ENCODE measurements at regions not wholly inside any gene's neighbourhood (a gene's known extent, or its start where the extent isn't known, plus 50 kb on each side); places are given as distances from the start of the nearest gene placed in this dataset.
"Not testable (repeated sequence)": the region's sequence is repeated elsewhere in the genome, so short reads cannot be mapped to it uniquely, and the experiment has no call there.

GRCh38 chr4:15294202-15294601 lies 133.6 kb upstream of the C1QTNF7 start:
- no peak for DNase-seq

- DNase-seq = no peak
Measured at GRCh38 chr4:15294832-15295231, 133.0 kb upstream of the C1QTNF7 start.

- no peak for DNase-seq
Measured at GRCh38 chr4:15295421-15296162, 132.2 kb upstream of the C1QTNF7 start.

DNA sequence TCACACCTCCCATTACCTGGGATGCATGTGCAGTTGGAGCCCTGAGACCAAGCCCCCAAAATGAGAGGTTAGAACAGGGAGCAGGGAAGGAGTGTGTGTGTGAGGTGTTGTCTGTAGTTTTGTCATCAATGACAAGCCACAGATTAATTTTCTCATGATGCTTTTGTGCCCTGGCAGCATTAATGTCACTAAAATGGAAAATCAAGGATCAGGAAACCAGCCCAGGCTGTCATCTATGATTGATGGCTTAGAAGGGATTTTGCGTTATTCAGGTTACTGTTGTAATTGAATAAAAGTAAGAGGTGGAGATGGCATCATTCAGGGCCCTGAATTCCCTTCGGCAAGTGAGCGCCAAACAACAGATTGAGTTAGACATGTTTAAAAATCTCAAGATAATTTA lies 130.5 kb upstream of the C1QTNF7 start:
- no peak for DNase-seq

GRCh38 chr4:15299627-15300026 lies 128.2 kb upstream of the C1QTNF7 start:
- no peak for DNase-seq

DNA sequence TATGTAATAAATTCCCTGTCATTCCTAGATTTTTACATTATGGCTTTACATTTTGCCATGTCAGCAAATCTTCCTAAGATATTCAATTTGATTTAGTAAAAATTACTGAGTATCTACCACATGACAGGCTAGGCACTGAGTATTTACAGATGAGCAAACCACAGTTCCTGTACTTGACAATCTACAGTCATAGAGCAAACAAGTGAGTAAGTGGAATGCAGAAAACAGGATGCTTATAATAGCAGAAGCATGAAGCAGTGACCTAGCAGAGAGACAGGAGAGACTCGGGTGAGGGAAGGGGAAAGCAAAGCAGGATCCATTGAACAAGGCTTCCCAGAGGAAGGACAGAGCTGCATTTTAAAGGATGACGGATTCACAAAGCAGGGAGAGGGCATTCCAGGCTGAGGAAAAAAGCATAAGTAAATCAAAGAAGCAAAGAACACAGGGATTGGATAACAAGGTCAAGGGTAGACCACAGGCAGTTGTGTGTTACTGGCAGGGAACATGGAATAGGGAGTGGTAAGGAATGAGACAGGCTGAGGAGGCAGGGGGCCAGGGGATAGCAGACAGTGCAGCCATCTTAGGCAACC lies 124.7 kb upstream of the C1QTNF7 start:
- DNase-seq = no peak

- no peak for DNase-seq
Measured at GRCh38 chr4:15314974-15315373, 112.9 kb upstream of the C1QTNF7 start.

DNA sequence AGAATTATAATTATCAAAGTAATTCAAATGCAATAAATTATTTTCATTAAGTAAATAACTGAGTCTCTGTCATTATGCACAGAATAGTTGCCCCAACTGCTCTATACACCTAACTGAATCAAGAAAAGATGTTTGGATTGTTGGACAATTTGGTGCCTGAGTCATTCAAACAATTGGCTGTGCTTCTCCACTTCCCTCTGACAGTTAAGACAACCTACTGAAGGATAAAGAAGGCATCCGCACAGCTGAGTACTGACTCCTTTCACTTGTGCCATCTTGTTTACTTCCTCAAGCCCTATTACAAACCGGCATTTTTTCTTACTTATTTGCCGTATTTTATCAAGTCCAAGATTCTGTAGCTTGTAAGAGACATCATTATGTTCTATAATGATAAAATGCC lies 110.6 kb upstream of the C1QTNF7 start:
- no peak for DNase-seq

GRCh38 chr4:15318621-15319348 lies 109.0 kb upstream of the C1QTNF7 start:
- no peak for DNase-seq

DNA sequence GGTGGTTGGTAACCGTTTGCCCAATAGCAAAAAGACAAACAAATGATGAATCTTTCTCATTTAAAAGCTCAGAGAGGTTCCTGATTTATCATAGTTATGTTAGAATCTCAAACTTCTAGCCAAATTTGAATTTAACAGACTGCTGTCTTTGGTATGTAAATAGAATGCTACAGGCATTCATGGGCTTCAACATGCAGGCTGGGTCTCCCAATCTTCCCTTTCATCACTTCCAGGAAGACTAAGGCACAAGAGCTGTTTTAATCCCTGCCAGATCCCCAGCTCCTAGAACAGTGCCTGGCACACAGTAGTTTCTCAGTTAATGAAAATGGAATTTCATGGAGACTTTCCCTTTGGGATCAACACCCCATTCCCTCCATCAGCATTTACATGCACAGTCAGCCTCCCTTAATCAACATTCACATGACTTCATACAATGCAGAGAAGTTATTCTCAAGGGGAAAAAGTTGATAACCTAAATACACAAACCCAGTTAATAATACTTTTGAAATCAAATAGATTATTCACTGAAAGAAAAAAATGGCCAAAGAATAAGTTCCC lies 107.6 kb upstream of the C1QTNF7 start:
- no peak for DNase-seq

DNA sequence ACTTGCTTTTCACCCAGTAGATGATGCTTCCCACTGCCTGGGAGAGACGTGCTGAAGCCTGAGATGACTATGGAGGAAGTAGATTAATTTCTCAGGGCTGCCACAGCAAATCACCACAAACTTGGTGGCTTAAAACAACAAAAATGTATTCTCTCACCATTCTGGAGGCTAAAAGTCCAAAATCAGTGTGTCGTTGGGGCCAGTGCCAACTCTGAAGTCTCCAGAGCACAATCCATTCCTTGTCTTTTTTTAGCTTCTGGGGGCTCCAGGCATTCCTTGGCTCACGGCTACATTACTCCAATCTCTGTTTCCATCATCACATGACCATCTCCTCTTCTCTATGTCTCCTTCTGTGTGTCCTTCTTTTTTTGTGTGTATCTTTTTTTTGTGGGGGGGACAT lies 105.8 kb upstream of the C1QTNF7 start:
- no peak for DNase-seq

DNA sequence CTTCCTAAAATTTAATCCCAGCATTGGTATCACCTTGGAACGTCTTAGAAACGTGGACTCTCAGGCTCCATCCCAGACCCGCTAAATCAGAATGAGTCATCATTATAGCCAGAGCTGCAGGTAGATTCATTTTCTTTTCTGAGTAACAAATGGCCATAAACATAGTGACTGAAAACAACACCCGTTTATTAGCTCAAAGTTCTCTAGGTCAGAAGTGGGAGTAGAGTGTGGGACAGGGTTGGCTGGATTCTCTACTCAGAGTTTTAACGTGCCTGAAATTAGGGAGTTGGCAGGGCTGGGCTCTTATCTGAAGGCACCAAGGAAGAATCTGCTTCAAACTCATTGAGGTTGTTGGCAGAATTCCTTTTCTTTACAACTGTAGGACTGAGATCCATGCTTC lies 101.8 kb upstream of the C1QTNF7 start:
- DNase-seq = no peak

DNA sequence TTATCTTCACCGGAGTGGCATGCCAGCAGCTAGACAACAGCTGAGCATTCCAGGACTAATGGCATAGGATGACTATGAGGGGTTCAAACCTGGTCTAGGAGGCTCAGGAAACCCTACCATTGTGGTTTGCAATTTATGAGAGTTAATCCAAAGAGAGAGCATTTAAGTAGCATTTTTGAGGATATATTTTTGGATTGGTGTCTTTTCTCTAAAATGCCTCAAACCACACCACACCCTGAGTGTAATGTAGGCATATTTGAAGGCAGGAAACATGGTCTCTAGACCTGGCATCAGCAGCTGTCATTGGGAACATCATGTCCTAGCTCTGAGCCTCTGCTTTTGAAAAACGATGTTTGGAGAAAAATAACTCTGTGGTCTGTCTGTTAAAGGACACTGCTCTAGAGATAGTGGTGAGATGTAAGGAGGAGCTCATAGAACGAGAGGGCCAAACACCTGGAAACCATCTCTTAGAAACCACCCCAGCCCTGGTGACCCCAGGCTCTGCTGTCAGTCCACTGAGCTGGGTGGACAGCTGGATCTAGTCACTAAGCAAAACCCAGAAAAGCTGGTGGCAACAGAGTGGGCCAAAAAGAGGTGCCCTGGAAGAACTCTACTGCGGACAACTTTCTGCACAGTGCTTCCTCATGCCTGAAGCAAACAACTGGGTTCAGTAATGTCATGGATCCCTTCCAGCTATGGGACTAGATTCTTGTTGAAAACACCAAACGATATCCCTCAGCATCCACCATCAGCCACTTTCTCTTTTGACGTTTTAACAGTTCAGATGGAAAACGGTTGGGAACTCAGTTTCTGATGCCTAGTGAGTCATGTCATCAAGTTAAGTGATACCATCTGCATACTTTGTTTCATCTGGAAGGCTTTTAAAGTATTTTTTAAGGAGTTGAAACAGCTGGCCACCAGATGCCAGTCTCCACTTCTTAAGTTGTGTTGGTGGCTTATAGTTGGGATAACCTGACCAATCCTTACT lies 100.2 kb upstream of the C1QTNF7 start:
- DNase-seq = no peak

DNA sequence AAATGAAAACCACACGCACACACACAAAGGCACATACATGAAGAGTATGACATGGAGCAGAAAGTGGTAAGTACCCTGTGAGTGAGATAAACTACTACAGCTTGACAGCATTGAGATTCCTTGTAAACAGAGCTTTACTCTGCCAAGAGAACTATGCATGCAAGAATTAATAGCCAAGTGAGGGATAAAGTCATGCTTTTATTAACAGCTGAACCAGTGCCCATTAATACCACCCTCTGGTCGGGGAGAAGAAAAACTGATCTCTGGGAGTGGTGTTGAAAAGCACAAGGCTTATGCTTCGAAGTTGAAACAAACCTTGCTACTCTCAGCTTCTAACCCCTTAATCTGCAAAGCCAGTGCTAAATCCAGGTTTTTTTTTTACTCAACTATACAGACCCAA lies 95.9 kb upstream of the C1QTNF7 start:
- no peak for DNase-seq

- no peak for DNase-seq
Measured at GRCh38 chr4:15332377-15332776, 95.5 kb upstream of the C1QTNF7 start.

GRCh38 chr4:15333692-15334633 lies 93.9 kb upstream of the C1QTNF7 start:
- DNase-seq = no peak

GRCh38 chr4:15336410-15337167 lies 91.2 kb upstream of the C1QTNF7 start:
- no peak for DNase-seq

DNA sequence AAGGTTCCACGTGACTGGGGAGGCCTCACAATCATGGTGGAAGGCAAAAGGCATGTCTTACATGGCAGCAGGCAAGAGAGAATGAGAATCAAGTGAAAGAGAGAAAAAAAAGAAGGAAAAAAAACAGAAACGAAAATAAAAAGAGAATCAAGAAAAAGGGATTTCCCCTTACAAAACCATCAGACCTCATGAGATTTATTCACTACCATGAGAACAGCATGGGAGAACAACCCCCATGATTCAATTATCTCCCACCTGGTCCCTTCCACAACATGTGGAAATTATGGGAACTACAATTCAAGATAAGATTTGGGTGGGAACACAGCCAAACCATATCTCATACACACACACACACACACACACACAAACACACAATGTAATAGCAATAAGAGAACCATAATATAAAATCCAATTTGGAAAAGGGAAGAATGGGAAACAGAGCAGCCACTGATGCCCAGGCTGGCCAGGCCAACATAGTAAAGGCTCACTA lies 90.6 kb upstream of the C1QTNF7 start:
- not testable (repeated sequence) for DNase-seq

DNA sequence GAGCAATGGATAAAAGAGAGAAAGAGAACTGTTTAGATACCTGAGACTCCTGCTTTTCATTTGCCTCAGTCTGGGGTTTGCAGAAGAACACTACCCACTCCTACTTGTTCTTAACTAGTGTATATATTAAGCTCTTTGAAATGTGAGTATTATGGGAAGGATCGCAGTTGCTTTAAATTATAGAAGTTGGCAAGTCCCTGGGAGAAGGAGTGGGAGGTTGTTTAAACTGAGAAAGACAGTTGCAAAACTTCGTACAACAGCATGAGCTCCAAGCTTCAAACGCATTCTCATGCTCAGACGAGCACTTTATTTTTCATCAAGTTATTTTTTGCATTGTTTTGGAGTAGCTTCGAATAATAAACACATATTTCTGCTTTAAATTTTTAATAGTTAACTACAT lies 88.1 kb upstream of the C1QTNF7 start:
- DNase-seq = no peak

DNA sequence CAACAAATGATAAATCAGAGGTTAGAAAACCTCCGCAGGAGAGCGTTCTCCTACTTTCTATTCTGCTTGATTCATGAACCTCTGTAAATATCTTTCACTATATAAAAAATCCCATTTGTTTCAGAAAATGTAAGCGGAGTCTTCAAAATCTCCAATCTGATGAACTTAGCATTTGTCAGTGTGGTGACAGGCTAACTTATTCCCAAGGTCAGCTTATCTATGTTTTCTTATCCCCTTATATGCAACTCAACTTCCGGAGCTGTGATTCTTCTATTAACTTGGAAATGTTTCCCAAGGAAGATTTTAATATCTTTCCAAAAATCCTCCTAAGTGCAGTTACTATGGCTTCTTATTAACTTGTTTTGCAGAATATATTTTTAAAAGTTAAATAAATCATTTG lies 87.5 kb upstream of the C1QTNF7 start:
- no peak for DNase-seq
